Upper lobe of left lung (tissue), 6 donors: ENCODE measurements at regions not wholly inside any gene's neighbourhood (a gene's known extent, or its start where the extent isn't known, plus 50 kb on each side); places are given as distances from the start of the nearest gene placed in this dataset.

ENCODE experiments used
- ATAC-seq, 2 donors: fragments of 200-7000 bp; cut with Tn5 transposase; one replicate each; pipeline ENCODE4 v1.9.1; 2022; ENCODE audit warnings: mild to moderate bottlenecking in 2 of 2, moderate library complexity in 2 of 2; ENCODE audit not compliant: low FRiP score in 2 of 2
- DNase-seq, 2 donors: peaks; one replicate each; pipeline ENCODE4 v3.0.0-alpha.2; 2019 to 2020
- H3K27ac ChIP-seq, 4 donors: fragments of 200-600 bp; sonication (generic); one replicate each; pipeline ENCODE4 v1.5.1; 2016 to 2019
- H3K27me3 ChIP-seq, 4 donors: fragments of 200-600 bp; sonication (generic); one replicate each; pipeline ENCODE4 v1.5.1; 2017 to 2019
- H3K36me3 ChIP-seq, 4 donors: fragments of 200-600 bp; sonication (generic); one replicate each; pipeline ENCODE4 v1.5.1; 2016 to 2019
- H3K4me1 ChIP-seq, 4 donors: fragments of 200-600 bp; sonication (generic); one replicate each; pipeline ENCODE4 v1.5.1; 2018 to 2019
- H3K4me3 ChIP-seq, 4 donors: fragments of 200-600 bp; sonication (generic); one replicate each; pipeline ENCODE4 v1.5.1; 2017 to 2019; ENCODE audit warnings: mild to moderate bottlenecking in 2 of 4, moderate library complexity in 1 of 4
- H3K9me3 ChIP-seq, 4 donors: fragments of 200-600 bp; sonication (generic); one replicate each; pipeline ENCODE4 v1.5.1; 2018 to 2019
- EP300 ChIP-seq, 4 donors: sonication (generic); formaldehyde crosslinking; IDR thresholded peaks; one replicate each; pipeline ENCODE4 v1.5.1; 2017; ENCODE audit warnings: antibody characterized with exemption in 4 of 4, control low read depth in 2 of 4
- POLR2A ChIP-seq, 4 donors: fragments of 450-650 bp; IDR thresholded peaks; one replicate each; pipeline ENCODE4 v1.5.1; 2016 to 2017; ENCODE audit warnings: antibody characterized with exemption in 4 of 4, mild to moderate bottlenecking in 2 of 4
- POLR2AphosphoS5 ChIP-seq, 2 donors: sonication (generic); formaldehyde crosslinking; IDR thresholded peaks; one replicate each; pipeline ENCODE4 v1.5.1; 2017; ENCODE audit warnings: antibody characterized with exemption in 2 of 2
- WGBS, 2 donors: methylation state at CpG; one replicate each; pipeline ENCODE4 v1.1.5; 2017 to 2018; 5-methylcytosine and 5-hydroxymethylcytosine counted together
- TF ChIP-seq, protein P1 (sequence below), 6 experiments: fragments of 450-650 bp in 4 of 6; fragments of 200-600 bp in 2 of 6; sonication (generic) in 2 of 6; IDR thresholded peaks; one replicate each; pipeline ENCODE4 v1.5.1; 2016 to 2019; ENCODE audit warnings: antibody characterized with exemption in 6 of 6
- donor health status: DM: no; HTN: no; CAD: no; lungs with moderate emphysema.
- donor health status: DM: no; HTN: yes; CAD: no; lungs with severe emphysema.

GRCh38 chr13:62019858-62020257, 604.2 kb upstream of the PCDH20 start:
- no peaks in the 10 kb centered on the region for H3K27me3 ChIP-seq
- H3K4me1 ChIP-seq = no peaks in the 10 kb centered on the region
- no peak overlapping the region for H3K27ac ChIP-seq
- H3K9me3 ChIP-seq = no peaks in the 10 kb centered on the region
- no peak for TF ChIP-seq EP300 (IDR thresholded peaks at IDR 0.05)
- no peak for TF ChIP-seq POLR2AphosphoS5 (IDR thresholded peaks at IDR 0.05)
- no peak for TF ChIP-seq POLR2A (IDR thresholded peaks at IDR 0.05)
- TF ChIP-seq, protein P1, sequence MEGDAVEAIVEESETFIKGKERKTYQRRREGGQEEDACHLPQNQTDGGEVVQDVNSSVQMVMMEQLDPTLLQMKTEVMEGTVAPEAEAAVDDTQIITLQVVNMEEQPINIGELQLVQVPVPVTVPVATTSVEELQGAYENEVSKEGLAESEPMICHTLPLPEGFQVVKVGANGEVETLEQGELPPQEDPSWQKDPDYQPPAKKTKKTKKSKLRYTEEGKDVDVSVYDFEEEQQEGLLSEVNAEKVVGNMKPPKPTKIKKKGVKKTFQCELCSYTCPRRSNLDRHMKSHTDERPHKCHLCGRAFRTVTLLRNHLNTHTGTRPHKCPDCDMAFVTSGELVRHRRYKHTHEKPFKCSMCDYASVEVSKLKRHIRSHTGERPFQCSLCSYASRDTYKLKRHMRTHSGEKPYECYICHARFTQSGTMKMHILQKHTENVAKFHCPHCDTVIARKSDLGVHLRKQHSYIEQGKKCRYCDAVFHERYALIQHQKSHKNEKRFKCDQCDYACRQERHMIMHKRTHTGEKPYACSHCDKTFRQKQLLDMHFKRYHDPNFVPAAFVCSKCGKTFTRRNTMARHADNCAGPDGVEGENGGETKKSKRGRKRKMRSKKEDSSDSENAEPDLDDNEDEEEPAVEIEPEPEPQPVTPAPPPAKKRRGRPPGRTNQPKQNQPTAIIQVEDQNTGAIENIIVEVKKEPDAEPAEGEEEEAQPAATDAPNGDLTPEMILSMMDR (IDR thresholded peaks at IDR 0.05) = no peak
- no peaks in the 10 kb centered on the region for H3K36me3 ChIP-seq
- ATAC-seq (no peak), DNase-seq (no peak)
- H3K4me3 ChIP-seq = no peak overlapping the region

DNA sequence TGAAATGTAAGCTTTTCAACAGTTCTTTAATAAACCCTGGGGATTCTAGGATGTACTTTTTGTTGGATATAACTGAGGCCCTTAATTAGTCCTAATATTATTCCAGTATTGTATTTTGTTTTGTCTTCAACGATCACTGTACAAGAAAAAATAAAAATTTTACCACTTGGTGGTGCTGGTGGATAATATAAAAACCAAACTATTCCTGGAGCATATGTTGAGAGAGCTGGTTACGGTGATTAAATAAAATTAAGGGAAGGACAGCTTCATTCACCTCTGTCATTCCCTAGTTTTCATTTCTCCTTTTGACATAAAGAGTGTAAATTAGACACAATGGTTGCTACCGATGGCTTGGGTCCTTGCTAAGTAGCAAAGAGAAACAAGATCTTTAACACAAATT, 598.6 kb upstream of the PCDH20 start:
- Histone ChIP-seq H3K27me3 (no peaks in the 10 kb centered on the region), H3K4me3 (no peak overlapping the region), H3K36me3 (no peaks in the 10 kb centered on the region), H3K27ac (no peak overlapping the region), H3K9me3 (no peaks in the 10 kb centered on the region), H3K4me1 (no peaks in the 10 kb centered on the region)
- ATAC-seq = no peak
- no peak for DNase-seq
- WGBS, 2 donors = 37 to 42% methylated on average over 3 of the region's 3 CpGs
- no peak for TF ChIP-seq POLR2A (IDR thresholded peaks at IDR 0.05)
- TF ChIP-seq EP300 (IDR thresholded peaks at IDR 0.05) = no peak
- TF ChIP-seq POLR2AphosphoS5 (IDR thresholded peaks at IDR 0.05) = no peak
- TF ChIP-seq, protein P1 (IDR thresholded peaks at IDR 0.05) = no peak

DNA sequence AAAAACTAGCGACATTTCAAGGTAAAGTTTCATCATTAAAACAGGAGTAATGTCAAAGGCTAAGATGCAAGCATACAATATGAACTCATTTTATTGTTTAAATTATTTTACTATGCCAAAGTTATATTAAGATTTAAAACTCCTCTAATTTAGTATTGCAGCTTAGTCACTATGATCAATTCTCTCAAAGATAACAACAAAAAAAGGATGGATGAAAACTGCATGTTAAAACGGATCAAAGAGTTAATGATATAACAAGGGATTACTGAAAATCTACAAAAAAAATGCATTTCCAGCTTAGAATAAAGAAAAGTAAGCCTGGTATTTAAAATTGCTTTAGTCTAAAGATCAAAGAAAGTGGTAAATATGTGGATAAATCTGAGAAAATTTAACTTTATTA, 587.8 kb upstream of the PCDH20 start:
- 69 to 74% methylated on average over 2 of the region's 2 CpGs for WGBS, 2 donors
- H3K27ac ChIP-seq = no peak overlapping the region
- no peaks in the 10 kb centered on the region for H3K36me3 ChIP-seq
- H3K4me3 ChIP-seq = no peak overlapping the region
- H3K4me1 ChIP-seq = no peaks in the 10 kb centered on the region
- no peaks in the 10 kb centered on the region for H3K27me3 ChIP-seq
- no peak for DNase-seq
- TF ChIP-seq POLR2AphosphoS5 (IDR thresholded peaks at IDR 0.05) = no peak
- no peak for TF ChIP-seq POLR2A (IDR thresholded peaks at IDR 0.05)
- TF ChIP-seq EP300 (IDR thresholded peaks at IDR 0.05) = no peak
- TF ChIP-seq, protein P1 (IDR thresholded peaks at IDR 0.05) = no peak
- ATAC-seq = no peak
- H3K9me3 ChIP-seq = peaks cover 0 to 4% (median 0%) of the 10 kb centered on the region in 4 donors

DNA sequence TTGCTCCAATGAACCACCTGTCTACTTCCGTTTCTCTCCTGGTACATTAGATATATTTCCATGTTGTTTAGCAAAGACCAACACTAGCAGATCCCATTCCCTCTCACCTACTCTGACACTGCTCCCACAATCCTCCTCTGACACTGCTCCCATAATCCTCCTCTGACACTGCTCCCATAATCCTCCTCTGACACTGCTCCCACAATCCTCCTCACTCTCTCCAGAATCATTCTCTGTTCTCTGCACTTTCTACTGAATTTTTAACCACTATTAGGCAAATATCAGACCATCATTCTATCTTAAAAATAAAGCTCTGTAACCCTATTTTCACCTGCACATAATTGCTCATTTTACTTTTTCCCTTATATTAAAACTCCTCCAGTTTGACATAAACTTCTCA, 578.5 kb upstream of the PCDH20 start:
- Histone ChIP-seq H3K4me3 (no peak overlapping the region), H3K4me1 (no peaks in the 10 kb centered on the region), H3K27me3 (no peaks in the 10 kb centered on the region), H3K36me3 (no peaks in the 10 kb centered on the region), H3K27ac (no peak overlapping the region), H3K9me3 (peaks cover 0 to 7% (median 0%) of the 10 kb centered on the region in 4 donors)
- TF ChIP-seq POLR2AphosphoS5 (IDR thresholded peaks at IDR 0.05) (no peak), POLR2A (IDR thresholded peaks at IDR 0.05) (no peak), EP300 (IDR thresholded peaks at IDR 0.05) (no peak)
- TF ChIP-seq, protein P1 (IDR thresholded peaks at IDR 0.05) = no peak
- ATAC-seq = no peak
- DNase-seq = no peak
- 82 to 89% methylated on average over 1 of the region's 1 CpG for WGBS, 2 donors

- ATAC-seq (no peak), DNase-seq (no peak)
- TF ChIP-seq POLR2AphosphoS5 (IDR thresholded peaks at IDR 0.05) (no peak), EP300 (IDR thresholded peaks at IDR 0.05) (no peak), POLR2A (IDR thresholded peaks at IDR 0.05) (no peak)
- TF ChIP-seq, protein P1 (IDR thresholded peaks at IDR 0.05) = no peak
- H3K4me1 ChIP-seq = no peaks in the 10 kb centered on the region
- no peak overlapping the region for H3K4me3 ChIP-seq
- no peaks in the 10 kb centered on the region for H3K27me3 ChIP-seq
- no peaks in the 10 kb centered on the region for H3K36me3 ChIP-seq
- 73 to 77% methylated on average over 3 of the region's 3 CpGs for WGBS, 2 donors
- no peaks in the 10 kb centered on the region for H3K9me3 ChIP-seq
- H3K27ac ChIP-seq = no peak overlapping the region
These were observed 574.3 kb upstream of the PCDH20 start for GRCh38 chr13:61989978-61990377.
